SK-MEL-5 (cell line): ENCODE measurements at regions not wholly inside any gene's neighbourhood (a gene's known extent, or its start where the extent isn't known, plus 50 kb on each side); places are given as distances from the start of the nearest gene placed in this dataset.

Source experiments
- DNase-seq: peaks from one replicate; pipeline ENCODE4 v3.0.0-alpha.2; 2016; ENCODE audit warnings: low read depth, low spot score
- in situ Hi-C: cut with HindIII; loops from 2 replicates; pipeline ENCODE4 v1.10.0; 2016; ENCODE audit warnings: low sequenced_read_pairs, high pct_unique_total_duplicates, low pct_unique_long_range_greater_than_20kb

DNA sequence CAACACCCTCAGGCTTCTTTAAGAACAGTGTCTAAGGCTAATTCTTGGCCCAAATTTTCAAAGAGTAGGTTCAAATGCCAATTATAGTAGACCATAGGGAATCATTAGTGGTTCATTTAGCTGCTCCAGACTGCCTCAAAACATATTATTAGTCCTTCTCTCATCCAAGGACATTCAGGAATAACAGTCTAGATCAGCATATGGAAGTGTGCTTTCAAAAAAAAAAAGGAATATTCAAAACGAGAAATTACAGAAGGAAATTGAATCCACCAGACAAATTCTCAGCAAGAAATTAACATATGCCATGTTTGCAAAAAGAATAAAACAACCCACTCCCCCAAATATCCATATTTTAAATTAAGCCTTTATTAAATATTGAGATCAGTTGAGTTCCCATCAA lies 293.1 kb downstream of the SMARCA1 start:
- in situ Hi-C loops: no loop called here
- DNase-seq: no peak

DNA sequence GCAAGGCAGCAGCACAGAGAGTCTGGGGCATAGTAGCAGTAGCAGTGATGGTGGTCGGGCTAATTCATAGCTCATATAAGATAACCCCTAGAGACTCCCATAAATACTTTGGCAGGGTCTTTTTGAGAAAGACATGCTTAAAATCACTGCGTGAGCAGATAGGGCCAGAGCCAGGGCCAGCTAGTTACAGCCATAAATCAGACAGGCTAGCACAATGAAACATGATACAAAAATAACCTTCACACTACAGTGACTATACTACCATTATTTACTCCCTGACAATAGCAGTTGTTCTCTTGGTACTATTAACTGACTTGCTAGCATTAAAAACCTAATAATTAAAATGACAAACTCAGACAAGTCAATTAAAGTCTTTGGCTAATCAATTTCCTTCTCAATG lies 295.9 kb downstream of the SMARCA1 start:
- no peak for DNase-seq
- in situ Hi-C loops: no loop called here

DNA sequence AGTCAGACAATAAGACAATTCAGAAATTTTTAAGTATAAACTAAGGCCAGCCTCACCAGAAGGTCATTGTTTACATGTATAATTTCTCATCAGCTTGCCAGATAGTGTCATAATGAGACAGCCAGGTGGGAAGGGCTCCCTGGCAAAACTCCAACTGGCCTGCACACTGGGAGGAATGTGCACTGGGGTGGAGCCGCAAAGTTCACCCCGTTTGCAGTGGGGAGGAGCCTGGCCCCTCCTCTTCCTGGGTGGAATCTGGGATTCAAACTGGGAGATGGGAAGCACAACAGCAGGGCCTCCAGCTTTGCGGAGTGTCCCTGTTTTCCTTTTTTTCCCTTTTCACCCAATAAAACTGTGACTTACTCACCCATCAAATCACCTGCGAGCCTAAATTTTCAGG lies 329.9 kb downstream of the SMARCA1 start:
- in situ Hi-C loops: no loop called here
- no peak for DNase-seq

DNA sequence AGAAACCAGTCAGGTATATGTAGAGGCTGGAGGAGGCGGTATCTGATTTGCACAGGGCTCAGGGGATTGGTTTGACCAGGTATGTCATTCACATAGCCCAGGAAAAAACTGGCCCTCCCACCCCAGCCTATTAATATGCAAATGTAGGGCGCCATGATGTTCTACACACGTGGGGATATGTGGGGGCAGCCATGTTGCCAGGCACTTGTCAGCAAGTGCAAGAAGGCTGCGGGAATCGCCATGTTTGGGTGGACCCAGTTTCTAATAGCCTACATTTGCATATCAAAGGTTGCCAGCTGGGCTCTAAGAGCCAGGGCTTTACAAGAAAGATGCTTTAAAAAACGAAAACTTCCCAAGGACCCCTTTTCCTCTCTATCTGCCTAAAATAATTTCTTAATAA lies 335.1 kb downstream of the SMARCA1 start:
- in situ Hi-C loops: no loop called here
- no peak for DNase-seq

DNA sequence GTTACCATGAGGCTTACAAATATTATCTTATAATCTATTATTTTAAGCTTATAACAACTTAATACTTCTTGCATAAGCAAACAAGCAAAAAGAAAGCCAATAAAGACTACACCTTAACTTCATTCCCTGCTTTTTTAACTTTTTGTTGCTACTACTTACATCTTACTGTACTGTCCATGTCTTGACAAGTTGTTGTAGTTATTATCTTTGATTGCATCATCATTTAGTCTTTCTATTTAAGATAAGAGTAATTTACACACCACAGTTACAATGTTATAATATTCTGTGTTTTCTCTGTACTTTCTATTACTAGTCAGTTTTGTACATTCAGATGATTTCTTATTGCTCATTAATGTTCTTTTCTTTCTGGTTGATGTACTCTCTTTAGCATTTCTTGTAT lies 346.6 kb downstream of the SMARCA1 start:
- DNase-seq: no peak
- in situ Hi-C loops: no loop called here

DNA sequence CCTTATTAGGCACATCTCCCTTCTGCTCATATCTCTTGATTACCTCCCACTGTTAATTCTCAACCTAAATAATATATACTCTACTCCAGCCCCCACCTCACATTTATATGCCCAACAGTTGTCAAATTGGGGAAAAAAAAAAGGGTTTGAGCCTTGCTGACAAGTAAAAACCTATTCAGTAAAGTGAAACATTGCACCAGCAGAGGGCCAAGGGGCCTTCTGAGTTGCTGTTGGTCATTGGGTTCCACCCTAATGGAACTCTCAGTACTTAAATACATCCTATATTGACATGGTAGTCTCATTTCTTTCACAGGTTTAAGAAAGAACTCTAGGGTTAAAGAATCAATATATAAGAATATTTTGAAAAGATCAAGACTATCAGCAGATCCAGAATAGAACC lies 362.2 kb downstream of the SMARCA1 start:
- DNase-seq: peak; percentile 38
- in situ Hi-C loops: no loop called here

DNA sequence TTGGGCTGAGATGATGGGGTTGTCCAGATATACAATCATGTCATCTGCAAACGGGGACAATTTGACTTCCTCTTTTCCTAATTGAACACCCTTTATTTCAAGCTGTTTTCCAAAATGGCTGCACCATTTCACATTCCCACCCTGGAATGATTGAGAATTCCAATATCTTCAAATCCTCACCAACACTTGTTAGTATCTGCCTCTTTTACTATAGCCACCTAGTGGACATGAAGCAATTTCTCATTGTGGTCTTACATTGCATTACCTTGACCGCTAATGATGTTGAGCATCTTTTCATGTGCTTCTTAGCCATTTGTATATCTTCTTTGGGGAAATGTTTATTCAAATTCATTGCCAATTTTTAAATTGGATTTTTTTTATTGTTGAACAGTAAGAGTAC lies 364.8 kb downstream of the SMARCA1 start:
- DNase-seq: peak; percentile 1
- in situ Hi-C loops: no loop called here

DNA sequence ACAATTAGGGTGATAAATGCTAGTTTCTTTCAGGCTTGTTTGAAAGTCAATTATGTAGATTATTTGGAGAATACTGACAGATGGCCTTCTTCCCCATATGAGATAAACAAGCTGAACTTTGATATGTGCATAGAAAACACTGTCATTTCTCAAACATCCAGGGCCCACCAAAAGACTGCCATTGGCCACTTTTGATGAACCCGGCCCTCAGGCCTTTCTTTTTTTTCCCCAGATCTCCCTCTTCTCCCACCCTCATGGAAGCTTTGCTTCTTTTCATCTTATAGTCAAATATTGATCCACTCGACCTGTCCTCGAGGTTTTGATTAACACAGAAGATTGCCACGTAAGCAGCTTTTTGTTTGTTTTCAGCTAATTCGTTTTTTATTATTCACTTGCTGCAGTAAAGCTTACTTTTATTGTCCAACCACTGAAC lies 377.4 kb downstream of the SMARCA1 start:
- DNase-seq: no peak
- in situ Hi-C loops: no loop called here

DNA sequence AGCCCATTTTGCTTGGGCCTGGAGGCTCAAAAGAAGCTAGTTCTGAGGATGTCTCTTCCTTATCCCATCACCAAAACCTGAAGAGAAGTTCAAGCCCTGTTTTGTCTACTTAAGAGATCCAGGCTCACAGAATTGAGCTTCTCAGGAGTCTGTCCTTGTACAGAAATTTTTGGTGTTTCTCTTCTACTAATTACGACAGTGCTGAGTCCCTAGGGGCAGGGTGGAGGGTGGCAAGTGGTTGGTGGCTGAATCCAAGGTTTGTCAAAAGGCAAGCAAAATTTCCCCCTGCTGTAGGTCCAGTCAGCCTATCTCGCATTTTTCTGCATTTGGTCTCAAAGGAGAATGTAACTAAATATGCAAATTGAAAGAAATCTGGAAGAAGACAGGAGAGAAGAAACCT lies 377.9 kb downstream of the SMARCA1 start:
- in situ Hi-C loops: no loop called here
- DNase-seq: no peak

DNA sequence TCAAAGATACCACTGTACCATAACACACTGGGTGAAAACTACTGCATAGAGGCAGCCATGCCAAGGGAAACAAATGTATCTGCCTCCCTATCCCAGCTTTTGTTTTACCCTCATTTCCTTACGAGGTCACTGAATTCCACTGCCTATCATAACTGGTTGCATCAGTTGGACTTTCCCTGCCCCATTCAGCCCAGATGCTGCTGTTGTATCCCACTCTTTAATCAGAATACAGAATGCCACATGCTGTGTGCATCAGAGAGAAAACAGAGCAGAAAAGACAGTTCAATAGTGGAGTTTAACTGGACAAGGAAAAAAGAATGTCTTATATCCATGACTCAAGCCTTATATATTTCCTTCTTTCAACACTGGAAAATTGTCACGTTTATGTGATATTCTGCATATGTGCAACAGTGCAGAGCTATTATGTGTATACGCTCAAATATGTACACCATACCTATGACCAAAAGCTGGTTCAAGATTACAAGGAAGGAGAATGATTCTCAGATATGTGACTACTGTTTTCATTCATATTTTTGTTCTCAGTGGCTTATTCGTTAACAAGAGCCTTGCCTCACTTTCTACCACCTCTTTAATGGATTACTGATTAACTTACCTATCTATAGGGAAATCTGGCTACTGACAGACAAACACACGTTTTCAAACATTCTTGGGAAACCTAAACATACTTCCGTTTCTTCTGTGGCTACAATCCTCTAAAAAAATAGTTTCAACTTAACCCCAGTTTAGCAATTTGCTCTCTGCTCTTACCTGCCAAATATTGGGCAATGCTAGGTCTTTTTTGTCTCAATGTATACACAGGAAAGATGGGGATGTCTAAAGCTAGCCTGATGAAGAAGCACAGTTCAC lies 378.9 kb downstream of the SMARCA1 start:
- no peak for DNase-seq
- in situ Hi-C loops: no loop called here

DNA sequence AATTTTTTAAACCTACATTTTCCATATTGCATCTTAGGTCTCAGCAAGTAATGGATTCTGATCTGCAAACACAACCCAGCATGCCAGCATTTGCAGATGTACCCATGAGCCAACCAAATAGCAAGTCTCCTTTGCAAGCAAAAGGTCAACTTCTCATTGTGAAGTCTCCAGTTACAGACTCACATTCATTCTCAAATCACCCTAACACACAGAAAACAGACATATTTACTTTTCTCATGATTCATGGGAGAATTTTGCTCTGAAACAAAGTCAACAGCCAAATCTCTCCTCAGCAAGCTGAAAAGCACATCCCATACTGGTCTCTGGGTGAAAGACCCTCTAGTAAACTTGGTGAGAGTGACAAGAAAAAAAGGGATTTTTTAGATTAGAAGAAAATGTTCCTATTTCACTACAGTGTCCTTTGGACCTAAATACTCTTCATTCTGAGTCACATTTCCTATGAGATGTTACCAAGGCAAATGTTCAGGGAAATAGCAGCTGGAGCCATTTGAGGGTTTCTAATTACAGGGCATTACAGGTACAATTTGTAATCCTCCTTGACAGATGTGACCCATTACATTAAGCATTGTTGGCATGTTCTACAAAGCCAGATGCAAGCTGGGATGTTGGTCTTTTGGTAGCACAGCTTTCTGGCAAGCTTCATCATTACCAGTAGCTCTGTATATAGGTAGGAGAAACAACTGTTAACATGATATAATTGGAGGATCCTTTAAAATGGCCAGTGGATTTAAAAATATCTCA lies 383.3 kb downstream of the SMARCA1 start:
- no peak for DNase-seq

DNA sequence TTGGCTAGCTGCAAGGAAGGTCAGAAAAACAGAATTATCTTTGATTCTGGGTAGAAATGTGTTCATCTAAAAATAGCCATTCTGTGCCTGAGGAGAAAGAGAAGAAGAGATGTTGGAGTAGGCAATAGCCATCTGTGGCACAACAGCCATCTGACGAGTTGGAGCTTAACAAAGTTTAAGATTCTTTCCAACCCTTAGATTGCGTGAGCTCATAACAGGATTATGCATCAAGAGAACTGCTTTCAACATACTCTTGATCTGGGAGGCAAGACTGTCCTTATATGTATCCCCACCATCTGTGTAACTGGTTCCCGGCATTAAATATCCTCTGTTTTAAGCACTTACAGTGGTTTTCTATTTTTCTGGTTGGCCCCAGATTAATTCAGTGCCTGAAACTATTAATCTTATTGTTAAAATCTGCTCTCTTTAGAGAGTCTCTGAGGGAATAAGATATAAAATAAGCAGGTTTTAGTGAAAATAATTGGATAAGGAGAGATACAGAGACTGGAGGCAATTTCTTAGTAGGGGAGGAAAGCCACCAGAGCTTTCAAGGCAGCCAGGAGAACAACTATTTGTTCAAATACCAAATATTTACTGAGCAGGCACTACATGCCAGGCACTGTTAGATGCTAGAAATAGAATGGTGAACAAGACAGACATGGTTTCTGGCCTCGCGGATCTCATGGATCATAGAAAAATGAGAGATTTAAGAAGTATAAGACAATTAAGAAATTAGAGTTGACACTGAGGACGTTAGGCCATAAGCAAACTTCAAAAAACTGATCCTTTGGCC lies 398.0 kb downstream of the SMARCA1 start:
- in situ Hi-C loops: no loop called here
- DNase-seq: no peak

More for the DNA sequence above, 383.3 kb downstream of the SMARCA1 start:
- in situ Hi-C loops: no loop called here

DNA sequence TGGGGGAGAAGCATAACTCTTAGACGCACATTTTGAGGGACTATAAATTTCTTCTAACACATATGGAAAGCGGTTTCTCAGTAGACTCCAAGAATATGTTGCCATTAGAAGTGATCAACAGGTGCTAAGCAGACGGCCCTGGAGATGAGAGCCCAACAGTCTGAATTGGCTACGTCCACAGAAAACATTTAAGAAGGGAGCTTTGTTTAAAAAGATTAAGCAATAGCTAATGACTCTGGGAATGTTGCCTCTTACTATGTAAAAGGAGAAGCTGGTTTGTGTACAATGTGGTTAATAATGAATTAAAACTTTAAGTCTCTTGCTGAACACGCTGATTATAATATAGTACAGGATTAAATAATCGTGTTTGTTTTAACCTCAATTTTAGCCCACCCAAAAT lies 399.5 kb downstream of the SMARCA1 start:
- in situ Hi-C loops: no loop called here
- DNase-seq: no peak

DNA sequence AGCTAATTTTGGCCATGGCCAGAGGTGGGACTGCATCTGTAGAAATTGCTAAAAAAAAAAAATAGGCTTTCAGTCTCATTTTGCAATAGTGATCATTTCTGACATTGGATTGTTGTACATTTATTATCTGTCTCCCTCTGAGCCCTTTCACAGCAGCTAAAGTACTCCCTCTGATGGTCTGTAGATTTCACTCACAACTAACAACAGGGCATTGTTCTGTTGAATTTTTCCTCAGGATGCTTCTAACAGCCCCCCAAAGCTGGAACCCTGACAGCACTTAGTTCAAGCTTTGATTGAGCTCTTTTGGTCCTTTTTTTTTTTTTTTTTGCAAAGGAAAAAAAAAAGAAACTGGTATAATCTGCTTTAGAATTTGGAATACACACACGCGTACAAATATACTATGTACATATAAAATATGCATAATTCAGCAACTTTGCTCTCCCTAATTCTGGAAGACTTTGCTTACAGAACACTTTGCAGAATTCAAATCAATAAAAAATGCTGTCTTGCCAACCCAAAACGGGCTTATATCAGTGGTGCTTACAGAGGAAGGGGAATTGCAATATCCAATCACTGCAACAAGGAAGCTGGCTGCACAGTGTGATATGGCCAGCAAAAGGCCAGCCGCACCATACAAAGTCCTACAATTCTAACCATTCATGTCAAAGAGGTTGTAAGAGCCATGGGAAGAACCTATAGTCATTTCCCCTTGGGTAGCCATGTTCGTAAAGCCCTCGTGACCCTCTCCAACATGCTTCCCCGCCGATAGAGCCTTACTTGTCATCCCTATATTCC lies 406.4 kb downstream of the SMARCA1 start:
- in situ Hi-C loops: no loop called here
- DNase-seq: peak; percentile 15

DNA sequence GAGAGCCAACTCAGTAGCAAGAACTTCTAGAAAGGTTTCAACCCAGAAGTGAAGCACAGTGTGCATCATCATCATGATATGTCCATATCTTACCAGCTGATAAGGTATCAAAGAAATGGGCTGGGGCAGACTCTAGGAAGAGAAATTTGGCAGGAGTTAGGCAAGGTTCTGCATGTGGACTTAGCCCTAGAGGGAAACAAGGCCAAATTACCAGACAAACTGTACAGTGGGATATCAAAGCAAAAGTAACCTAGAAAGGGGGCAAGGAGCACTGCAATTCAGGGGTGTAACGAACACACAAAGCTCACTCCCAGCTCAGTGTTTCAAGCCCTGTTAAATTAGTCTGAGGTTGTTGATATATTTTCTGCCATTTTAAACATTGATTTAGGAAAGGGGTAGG lies 407.4 kb downstream of the SMARCA1 start:
- no peak for DNase-seq
- in situ Hi-C loops: no loop called here

DNA sequence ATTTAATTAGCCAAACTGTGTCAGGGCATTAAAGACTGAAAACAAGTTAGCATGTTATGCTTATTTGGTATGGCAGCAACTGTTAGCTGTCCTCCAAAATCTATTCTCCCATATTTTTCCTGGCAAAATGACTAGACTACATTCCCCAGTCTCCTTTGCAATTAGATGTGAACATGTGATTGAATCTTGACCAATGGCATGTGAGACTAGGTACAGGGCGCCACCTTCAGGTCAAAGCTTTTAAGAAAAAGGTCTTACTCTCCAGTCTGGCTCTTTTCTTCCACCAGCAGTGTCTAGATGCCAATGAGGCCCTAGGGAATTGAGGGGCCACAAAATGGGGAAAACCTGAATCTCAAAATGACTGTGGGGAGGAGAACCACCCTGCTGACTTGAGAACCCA lies 408.2 kb downstream of the SMARCA1 start:
- DNase-seq: peak; percentile 75
- in situ Hi-C loops: no loop called here

DNA sequence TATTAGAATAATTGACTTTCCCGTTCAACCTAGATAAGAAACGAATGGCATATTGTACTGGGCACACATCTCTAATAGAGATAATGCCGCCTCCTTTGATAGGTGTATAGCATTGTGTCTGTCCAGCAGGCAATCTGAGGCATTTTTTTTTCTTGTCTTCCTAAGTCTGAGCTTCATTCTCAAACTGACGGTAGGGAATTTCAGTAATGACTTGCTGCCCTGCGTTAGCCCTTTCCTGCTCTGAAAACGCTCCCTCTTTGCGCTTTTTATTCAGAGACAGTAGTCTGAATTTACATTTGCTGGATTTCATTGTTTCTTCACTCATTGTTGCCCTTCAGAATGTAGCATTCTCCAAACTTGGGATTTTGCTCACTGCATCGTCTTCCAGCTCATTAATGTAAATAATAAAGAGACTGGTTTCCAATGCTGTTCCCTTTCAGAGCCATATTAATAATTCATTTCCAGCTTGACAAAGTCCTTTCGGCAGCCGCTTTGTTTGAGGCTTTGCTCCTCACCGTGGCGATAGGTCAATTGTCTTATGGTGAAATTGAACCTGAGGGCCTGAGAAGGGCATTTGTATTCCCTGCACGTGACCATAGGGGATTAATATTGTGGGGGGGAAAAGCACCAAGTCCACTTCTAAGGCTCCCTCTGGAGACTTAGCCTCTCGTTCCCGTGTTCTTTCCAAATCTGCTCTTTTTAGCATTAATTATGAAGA lies 412.1 kb downstream of the SMARCA1 start:
- in situ Hi-C loops: no loop called here
- no peak for DNase-seq
